NCI-H1105 (cell line): ENCODE measurements at regions not wholly inside any gene's neighbourhood (a gene's known extent, or its start where the extent isn't known, plus 50 kb on each side); places are given as distances from the start of the nearest gene placed in this dataset.
A peak's percentile ranks its signal among the peaks of the same experiment; 100 is the strongest.
"Not testable (repeated sequence)": the region's sequence is repeated elsewhere in the genome, so short reads cannot be mapped to it uniquely, and the experiment has no call there.

ENCODE experiments used
- DNase-seq: peaks from one replicate; lab custom pipeline; 2025; lab: John Stamatoyannopoulos, UW

GRCh38 chr10:38362514-38362913 is 268.4 kb downstream of the ZNF37A start:
- DNase-seq: not testable (repeated sequence)

DNA sequence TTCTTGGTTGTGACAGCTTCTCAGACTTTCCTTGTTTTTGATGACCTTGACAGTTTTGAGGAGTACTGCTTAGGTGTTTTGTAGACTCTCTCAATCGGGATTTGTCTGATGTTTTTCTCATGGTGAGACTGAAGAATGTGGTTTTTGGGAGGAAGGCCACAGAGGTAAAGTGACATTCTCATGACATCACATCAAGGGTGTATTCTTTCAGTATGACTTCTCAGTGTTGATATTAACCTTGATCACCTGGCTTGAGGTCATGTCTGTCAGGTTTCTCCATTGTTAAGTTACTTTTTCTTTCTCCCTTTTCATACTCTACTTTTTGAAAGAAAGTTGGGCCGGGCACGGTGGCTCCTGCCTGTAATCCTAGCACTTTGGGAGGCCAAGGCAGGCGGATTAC is 269.9 kb downstream of the ZNF37A start:
- DNase-seq: not testable (repeated sequence)

GRCh38 chr10:38365917-38366316 is 271.8 kb downstream of the ZNF37A start:
- DNase-seq: not testable (repeated sequence)

DNA sequence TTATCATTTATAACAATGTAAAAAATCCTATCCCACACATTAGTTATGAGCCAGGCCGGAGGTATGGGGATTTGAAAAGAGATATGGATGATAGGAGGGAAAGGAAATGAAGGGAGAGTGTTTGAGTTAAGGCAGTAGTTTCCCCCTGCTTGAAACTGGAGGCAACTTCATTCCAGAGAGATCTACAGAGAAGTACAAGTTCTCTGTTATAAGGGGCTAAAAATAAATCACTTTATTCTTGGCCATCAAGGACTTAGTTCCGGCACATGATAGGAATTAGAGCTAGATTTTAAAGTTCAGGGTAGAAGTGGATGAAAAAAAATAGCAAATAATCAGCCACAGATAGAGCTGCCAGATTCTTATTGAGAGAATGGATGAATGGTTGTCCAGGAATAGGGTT is 289.7 kb downstream of the ZNF37A start:
- DNase-seq: not testable (repeated sequence)

DNA sequence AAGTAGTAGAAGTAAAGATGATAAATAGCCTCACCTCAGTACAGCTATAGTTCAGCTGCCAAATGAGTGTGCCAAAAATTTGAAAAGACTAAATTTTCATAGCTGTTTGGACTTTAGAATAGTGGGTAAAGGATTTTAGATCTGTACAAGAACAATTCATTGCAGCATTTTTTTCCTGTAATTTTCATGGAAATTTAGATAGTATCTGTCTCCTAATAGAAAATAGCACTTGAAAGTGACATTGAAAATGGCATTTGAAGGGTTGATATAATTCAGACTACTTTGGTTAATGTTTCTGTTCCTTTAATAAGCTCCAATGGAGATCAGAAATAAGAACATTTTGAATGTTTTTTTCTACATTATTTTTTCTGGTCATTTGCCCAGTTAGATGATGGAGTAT is 292.7 kb downstream of the ZNF37A start:
- DNase-seq: not testable (repeated sequence)

DNA sequence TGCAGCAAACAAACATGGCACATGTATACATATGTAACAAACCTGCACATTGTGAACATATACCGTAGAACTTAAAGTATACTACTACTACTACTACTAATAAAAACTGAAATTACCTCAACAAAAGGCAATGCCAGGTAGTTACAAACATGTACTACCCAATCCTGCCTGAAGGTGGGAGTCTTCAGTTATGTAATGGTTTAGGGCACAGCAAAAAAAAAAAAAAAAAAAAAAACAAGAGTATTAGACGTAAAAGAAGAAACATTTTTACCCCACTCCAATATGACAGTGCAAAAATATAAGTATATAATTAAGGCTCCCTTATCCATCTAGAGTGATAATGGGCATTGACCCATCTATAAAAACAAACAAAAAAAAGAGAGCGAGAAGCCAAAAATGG is 296.6 kb downstream of the ZNF37A start:
- not testable (repeated sequence) for DNase-seq

DNA sequence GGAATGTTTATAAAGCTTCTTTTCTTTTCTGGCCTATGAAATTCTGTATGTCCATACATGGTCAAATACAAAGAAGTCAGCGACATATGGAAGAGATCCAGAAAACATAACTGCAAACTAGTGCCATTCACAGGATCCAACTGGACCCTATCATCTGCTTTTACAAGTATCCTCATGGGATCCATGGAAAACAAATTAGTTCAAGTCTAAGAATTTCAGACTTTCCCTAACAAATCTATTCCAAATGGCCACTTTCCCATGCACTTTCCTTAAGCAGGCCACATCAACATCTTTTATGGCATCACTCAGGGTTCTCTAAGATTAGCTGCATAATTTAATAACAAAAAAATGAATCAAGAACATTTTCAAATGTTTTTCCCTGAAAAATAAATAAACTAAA is 301.3 kb downstream of the ZNF37A start:
- DNase-seq: not testable (repeated sequence)

DNA sequence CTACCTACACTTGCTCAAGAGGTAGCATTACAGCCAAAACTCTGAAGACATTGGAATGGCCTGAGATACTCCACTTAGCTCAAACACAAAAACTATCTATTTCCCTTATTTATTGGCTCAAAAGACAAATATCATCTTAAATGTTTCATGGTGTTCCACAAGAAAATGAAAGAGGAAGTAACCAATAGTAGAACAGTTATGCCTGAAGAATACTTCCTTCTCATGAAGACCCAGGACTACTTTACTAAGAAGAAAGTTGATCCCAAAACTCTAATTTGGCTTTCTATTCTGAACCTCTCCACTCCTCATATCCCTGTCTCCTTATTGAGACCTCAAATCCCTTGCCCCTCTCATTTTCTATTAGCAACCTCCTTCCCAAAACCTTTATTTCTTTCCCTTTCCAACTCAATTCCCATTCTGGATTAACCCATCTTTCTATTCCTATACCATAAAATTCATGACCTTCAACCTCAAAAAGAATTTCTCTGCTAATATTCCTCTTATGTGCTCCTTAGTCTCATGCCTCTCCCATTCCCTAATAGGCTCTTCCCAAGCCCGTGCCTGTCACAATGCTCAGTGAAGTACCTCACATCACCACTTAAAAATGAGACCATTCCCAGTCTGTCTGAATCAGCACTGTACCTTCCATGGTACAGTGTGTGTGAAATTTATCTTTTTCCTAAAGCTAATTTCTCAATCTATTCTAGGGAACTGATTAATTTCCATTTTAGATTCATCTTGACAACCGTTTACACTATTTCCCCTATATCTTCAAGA is 302.2 kb downstream of the ZNF37A start:
- not testable (repeated sequence) for DNase-seq

- DNase-seq: not testable (repeated sequence)
Measured at GRCh38 chr10:38401565-38401964, 307.4 kb downstream of the ZNF37A start.

GRCh38 chr10:38402442-38403346 is 308.6 kb downstream of the ZNF37A start:
- DNase-seq: peak; percentile 72

DNA sequence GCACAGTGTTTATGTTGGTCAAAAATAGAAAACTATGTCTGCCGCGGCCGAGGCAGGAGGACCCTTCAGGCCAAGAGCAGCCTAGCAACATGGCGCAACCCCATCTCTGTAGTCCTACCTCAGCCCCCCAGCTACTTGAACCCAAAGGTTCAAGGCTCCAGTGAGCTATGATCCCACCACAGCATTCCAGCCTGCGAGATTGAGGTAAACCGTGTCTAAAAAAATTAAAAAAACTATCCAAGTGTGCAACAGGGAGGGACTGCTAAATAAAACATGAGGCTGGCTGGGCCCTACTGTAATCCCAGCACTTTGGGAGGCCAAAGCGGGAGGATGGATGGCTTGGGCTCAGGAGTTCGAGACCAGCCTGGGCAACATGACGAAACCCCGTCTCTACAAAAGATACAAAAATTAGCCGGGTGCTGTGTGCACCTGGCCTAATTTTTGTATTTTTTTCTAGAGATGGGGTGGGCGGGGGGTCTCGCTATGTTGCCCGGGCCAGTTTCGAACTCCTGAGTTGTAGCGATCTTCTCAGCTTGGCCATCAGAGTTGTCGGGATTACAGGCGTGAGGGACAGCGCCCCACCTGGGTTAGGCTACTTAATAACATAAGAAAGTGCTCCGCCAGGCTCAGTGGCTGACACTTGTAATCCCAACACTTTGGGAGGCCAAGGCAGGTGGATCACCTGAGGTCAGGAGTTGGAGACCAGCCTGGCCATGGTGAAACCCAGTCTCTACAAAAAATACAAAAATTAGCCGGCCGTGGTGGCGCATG is 309.4 kb downstream of the ZNF37A start:
- DNase-seq: not testable (repeated sequence)

GRCh38 chr10:38423634-38424033 is 329.5 kb downstream of the ZNF37A start:
- not testable (repeated sequence) for DNase-seq

- DNase-seq: not testable (repeated sequence)
Measured at GRCh38 chr10:38430242-38430641, 336.1 kb downstream of the ZNF37A start.

DNA sequence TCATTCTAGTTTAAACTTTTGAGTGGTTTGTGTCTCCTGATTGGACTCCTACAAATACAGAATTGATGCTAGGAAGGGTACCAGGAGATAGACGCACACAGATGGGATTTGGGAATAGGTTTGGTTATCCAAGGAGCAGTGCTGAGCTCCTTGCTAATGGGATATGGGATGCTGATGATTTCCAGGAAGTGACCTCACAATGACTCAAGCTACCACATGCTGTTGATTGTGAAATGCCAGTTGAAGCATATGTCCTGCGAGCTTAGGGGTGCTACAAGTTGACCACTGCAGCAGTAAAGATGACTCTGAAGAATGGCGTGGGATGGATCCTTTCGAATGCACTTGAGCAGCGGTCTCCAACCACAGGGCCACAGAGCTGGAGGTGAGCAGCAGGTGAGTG is 343.2 kb downstream of the ZNF37A start:
- not testable (repeated sequence) for DNase-seq

GRCh38 chr10:38448614-38449355 is 354.6 kb downstream of the ZNF37A start:
- not testable (repeated sequence) for DNase-seq

DNA sequence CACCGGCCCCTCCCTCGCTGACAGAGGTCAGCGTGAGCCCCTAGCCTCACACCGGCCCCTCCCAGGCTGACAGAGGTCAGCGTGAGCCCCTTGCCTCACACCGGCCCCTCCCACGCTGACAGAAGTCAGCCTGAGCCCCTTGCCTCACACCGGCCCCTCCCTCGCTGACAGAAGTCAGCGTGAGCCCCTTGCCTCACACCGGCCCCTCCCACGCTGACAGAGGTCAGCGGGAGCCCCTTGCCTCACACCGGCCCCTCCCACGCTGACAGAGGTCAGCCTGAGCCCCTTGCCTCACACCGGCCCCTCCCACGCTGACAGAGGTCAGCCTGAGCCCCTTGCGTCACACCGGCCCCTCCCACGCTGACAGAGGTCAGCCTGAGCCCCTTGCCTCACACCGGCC is 355.5 kb downstream of the ZNF37A start:
- DNase-seq: not testable (repeated sequence)

- DNase-seq: not testable (repeated sequence)
Measured at GRCh38 chr10:38450372-38451057, 356.4 kb downstream of the ZNF37A start.

- DNase-seq: not testable (repeated sequence)
Measured at GRCh38 chr10:38451306-38451967, 357.3 kb downstream of the ZNF37A start.
